K562 (cell line): ENCODE measurements at regions not wholly inside any gene's neighbourhood (a gene's known extent, or its start where the extent isn't known, plus 50 kb on each side); places are given as distances from the start of the nearest gene placed in this dataset.

Experiments used
- ATAC-seq: fragments of 200-7000 bp; cut with Tn5 transposase; 3 replicates; pipeline ENCODE4 v1.9.1; 2020; ENCODE audit warnings: moderate library complexity
- BruUV-seq: library from RNA; stranded (reverse); fragments of 400-500 nt; replicated peaks from 2 replicates; lab custom pipeline; 2021; lab: Mats Ljungman, UMichigan
- CTCF ChIA-PET: fragments of 300-600 bp; formaldehyde crosslinking; extraction: SDS; loops from one replicate; lab custom pipeline; 2021; ENCODE audit warnings: low intra/inter-chr PET ratio; lab: Yijun Ruan, JAX
- POLR2A ChIA-PET: fragments of 300-600, 350-650 bp; sonication (Branson Sonifier 250); formaldehyde crosslinking; extraction: SDS; loops from one replicate; lab custom pipeline; 2021; ENCODE audit warnings: antibody characterized with exemption, inconsistent platforms; lab: Yijun Ruan, JAX
- DNase-seq, 4 experiments: peaks; one replicate each; pipeline versions ENCODE4 v3.0.0 to v3.0.0-alpha.2; 2011 to 2018; ENCODE audit warnings: low spot score in 3 of 4, mixed read lengths in 3 of 4; ENCODE audit errors: extremely low read depth in 1 of 4
- FAIRE-seq: peaks from 2 replicates; lab custom pipeline; 2011; peaks lifted over from hg19 to GRCh38; lab: Jason Lieb, UNC
- H2AFZ ChIP-seq: 2 replicates; pipeline ENCODE4 v1.6.0; 2011; ENCODE audit warnings: low read depth, low read length, control low read depth, inconsistent platforms
- H3K27ac ChIP-seq: fragments of 200-600 bp; 3 replicates; pipeline ENCODE4 v1.8.0; 2011; ENCODE audit warnings: low read depth, mild to moderate bottlenecking, control low read depth, inconsistent platforms, low read length, moderate library complexity, mixed read lengths; ENCODE audit errors: extremely low read depth
- H3K27me3 ChIP-seq, 2 experiments: fragments of 300-600 bp in 1 of 2; 2 replicates in 1 of 2; 3 replicates in 1 of 2; pipeline versions ENCODE4 v1.6.0 to v1.8.0; 2011; ENCODE audit warnings: inconsistent platforms in 2 of 2, low read length in 2 of 2, mild to moderate bottlenecking in 1 of 2, mixed read lengths in 1 of 2, moderate library complexity in 1 of 2; ENCODE audit not compliant: control insufficient read depth in 2 of 2, insufficient read depth in 2 of 2
- H3K36me3 ChIP-seq: fragments of 300-600 bp; 3 replicates; pipeline ENCODE4 v1.8.0; 2011; ENCODE audit warnings: mild to moderate bottlenecking, low read length, inconsistent platforms; ENCODE audit not compliant: control insufficient read depth, insufficient read depth
- H3K4me1 ChIP-seq, 2 experiments: fragments of 200-600 bp in 1 of 2; replicated peaks in 1 of 2; 2 replicates in 1 of 2; 3 replicates in 1 of 2; pipeline versions ENCODE4 v1.5.1 to v1.8.0; 2011; ENCODE audit warnings: inconsistent platforms in 2 of 2, low read length in 2 of 2, mild to moderate bottlenecking in 1 of 2, mixed read lengths in 1 of 2, moderate library complexity in 1 of 2; ENCODE audit not compliant: control insufficient read depth in 2 of 2, insufficient read depth in 2 of 2
- H3K4me2 ChIP-seq: 2 replicates; pipeline ENCODE4 v1.6.1; 2011; ENCODE audit warnings: low read length, control low read depth, inconsistent platforms, mixed read lengths; ENCODE audit not compliant: insufficient read depth
- H3K4me3 ChIP-seq: fragments of 200-600 bp; sonication (generic), shearing (Covaris generic); 2 replicates; pipeline ENCODE4 v1.5.1; 2016; ENCODE audit warnings: control low read depth, inconsistent platforms
- H3K79me2 ChIP-seq: fragments of 200-600 bp; 3 replicates; pipeline ENCODE4 v1.8.0; 2011; ENCODE audit warnings: low read length, inconsistent platforms; ENCODE audit not compliant: control insufficient read depth, insufficient read depth
- H3K9ac ChIP-seq, 2 experiments: 2 replicates each; pipeline versions ENCODE4 v1.6.0 to v1.6.1; 2011; ENCODE audit warnings: low read depth in 2 of 2, low read length in 2 of 2, control low read depth in 1 of 2, inconsistent platforms in 1 of 2, mild to moderate bottlenecking in 1 of 2, mixed read lengths in 1 of 2; ENCODE audit not compliant: insufficient read depth in 1 of 2
- H3K9me1 ChIP-seq: one replicate; pipeline ENCODE4 v1.6.0; 2011; ENCODE audit warnings: inconsistent platforms, mild to moderate bottlenecking, low read length, moderate library complexity; ENCODE audit not compliant: control insufficient read depth, insufficient read depth
- H3K9me3 ChIP-seq: replicated peaks from 2 replicates; pipeline ENCODE4 v1.5.1; 2011; ENCODE audit warnings: low read depth, low read length, inconsistent platforms; ENCODE audit not compliant: control insufficient read depth, insufficient read depth
- H4K20me1 ChIP-seq: replicated peaks from 2 replicates; pipeline ENCODE4 v1.6.1; 2011; ENCODE audit warnings: low read length, inconsistent platforms, mixed read lengths; ENCODE audit not compliant: control insufficient read depth, insufficient read depth
- ELK1 ChIP-seq: sonication (generic); formaldehyde crosslinking; IDR thresholded peaks from 2 replicates; pipeline ENCODE4 v1.8.1; 2022; ENCODE audit warnings: missing genetic modification reagents
- ETV6 ChIP-seq, 3 experiments: fragments of 150-350 bp in 1 of 3; sonication (generic) in 1 of 3; formaldehyde crosslinking in 1 of 3; IDR thresholded peaks; 2 replicates each; pipeline versions ENCODE4 v1.6.1 to v1.8.0; 2014 to 2022; ENCODE audit warnings: borderline replicate concordance in 2 of 3, low read depth in 2 of 3, antibody characterized with exemption in 1 of 3, low read length in 1 of 3, mild to moderate bottlenecking in 1 of 3, missing genetic modification reagents in 1 of 3
- MAZ ChIP-seq, 2 experiments: fragments of 450-650 bp in 1 of 2; sonication (generic) in 1 of 2; formaldehyde crosslinking; IDR thresholded peaks in 1 of 2; conservative IDR thresholded peaks in 1 of 2; 2 replicates each; pipeline versions ENCODE4 v1.4.0 to v1.5.0; 2020; ENCODE audit warnings: mild to moderate bottlenecking in 1 of 2, missing genetic modification reagents in 1 of 2
- MYNN ChIP-seq, 2 experiments: sonication (generic); formaldehyde crosslinking in 1 of 2; IDR thresholded peaks; 2 replicates each; pipeline versions ENCODE4 v1.5.0 to v1.6.1; 2016 to 2020; ENCODE audit warnings: antibody characterized with exemption in 1 of 2, missing genetic modification reagents in 1 of 2
- POLR3A ChIP-seq: IDR thresholded peaks from 2 replicates; pipeline ENCODE4 v1.6.1; 2011; ENCODE audit warnings: borderline replicate concordance, mild to moderate bottlenecking, moderate library complexity; ENCODE audit not compliant: insufficient read length, insufficient read depth; ENCODE audit errors: extremely low read depth
- ZNF282 ChIP-seq: sonication (generic); formaldehyde crosslinking; IDR thresholded peaks from 2 replicates; pipeline ENCODE4 v1.8.1; 2023; ENCODE audit warnings: missing genetic modification reagents
- WGBS: fragments of 100-300 bp; shearing (Covaris generic); methylation state at CpG from one replicate; pipeline ENCODE4 v1.1.6; 2016; ENCODE audit warnings: low coverage, mixed read lengths; ENCODE audit not compliant: insufficient coverage; ENCODE audit errors: missing lambda C conversion rate; 5-methylcytosine and 5-hydroxymethylcytosine counted together
- in situ Hi-C: fragments of 300-500 bp; cut with MboI; formaldehyde crosslinking; loops from 4 replicates; pipeline ENCODE4 v1.15.0; 2018; ENCODE audit warnings: inconsistent platforms, mixed read lengths
- intact Hi-C: fragments of 100-400 bp; cut with micrococcal nuclease; formaldehyde crosslinking; loops from 2 replicates; pipeline ENCODE4 v1.14.2; 2022

GRCh38 chr21:25368531-25368930 lies 238.8 kb downstream of the MRPL39 start:
- DNase-seq, result no peak
- no peak for ATAC-seq
- no peaks in the 10 kb centered on the region for H3K9me3 ChIP-seq
- H3K79me2 ChIP-seq, result no peaks in the 10 kb centered on the region
- H3K9me1 ChIP-seq, result no peaks in the 10 kb centered on the region
- H3K9ac ChIP-seq, result no peak overlapping the region
- in situ Hi-C loops, result no loop called here
- no TSS peak for BruUV-seq
- intact Hi-C loops, result no loop called here
- no peak for FAIRE-seq
- no peaks in the 10 kb centered on the region for H3K36me3 ChIP-seq
- no peak overlapping the region for H3K4me3 ChIP-seq
- WGBS, result 0% methylated on average over 7 of the region's 7 CpGs
- no peaks in the 10 kb centered on the region for H3K27me3 ChIP-seq
- POLR2A ChIA-PET, result no interaction called here
- no peak overlapping the region for H2AFZ ChIP-seq
- H3K4me1 ChIP-seq, result no peaks in the 10 kb centered on the region
- TF ChIP-seq ELK1 (CRISPR knock-in tag), result no peak
- TF ChIP-seq POLR3A, result no peak
- no peak for TF ChIP-seq ZNF282
- TF ChIP-seq ETV6 (IDR thresholded peaks at IDR 0.05; ENCODE audit: borderline replicate concordance in 1 of 2, low read depth in 2 of 2, low read length in 1 of 2), result no peak
- TF ChIP-seq ETV6 (CRISPR knock-in tag; IDR thresholded peaks at IDR 0.05; ENCODE audit: borderline replicate concordance), result no peak
- no peak for TF ChIP-seq MYNN (IDR thresholded peaks at IDR 0.05)
- TF ChIP-seq MYNN (CRISPR knock-in tag; IDR thresholded peaks at IDR 0.05), result no peak
- no peak for TF ChIP-seq MAZ (CRISPR knock-in tag; conservative IDR thresholded peaks at IDR 0.05 in 1 of 2, IDR thresholded peaks at IDR 0.05 in 1 of 2)
- TF ChIP-seq, all 486 proteins: peak for 0
- Histone ChIP-seq H3K4me2 (no peak overlapping the region), H3K27ac (no peak overlapping the region), H4K20me1 (no peaks in the 10 kb centered on the region)
- CTCF ChIA-PET, result no interaction called here
